Kidney (tissue), 13 donors: ENCODE measurements at regions not wholly inside any gene's neighbourhood (a gene's known extent, or its start where the extent isn't known, plus 50 kb on each side); places are given as distances from the start of the nearest gene placed in this dataset.

Source experiments
- DNase-seq, 5 donors: peaks; one replicate each; pipeline ENCODE4 v3.0.0-alpha.2; 2013 to 2020
- FAIRE-seq: peaks from 2 replicates; lab custom pipeline; 2012; peaks lifted over from hg19 to GRCh38; lab: Jason Lieb, UNC
- H3K27ac ChIP-seq, 2 donors: one replicate each; pipeline ENCODE4 v1.7.0; 2013; ENCODE audit warnings: low read depth in 2 of 2, low read length in 2 of 2, inconsistent platforms in 1 of 2
- H3K27me3 ChIP-seq: one replicate; pipeline ENCODE4 v1.7.1; 2013; ENCODE audit warnings: low read length, inconsistent platforms; ENCODE audit not compliant: control insufficient read depth, insufficient read depth
- H3K36me3 ChIP-seq, 3 donors: one replicate each; pipeline versions ENCODE4 v1.7.0 to v1.7.1; 2013; ENCODE audit warnings: low read length in 3 of 3, control low read depth in 1 of 3, inconsistent platforms in 1 of 3; ENCODE audit not compliant: insufficient read depth in 3 of 3, control insufficient read depth in 2 of 3
- H3K4me1 ChIP-seq, 3 donors: one replicate each; pipeline versions ENCODE4 v1.7.0 to v1.7.1; 2013; ENCODE audit warnings: low read length in 3 of 3, inconsistent platforms in 1 of 3, low read depth in 1 of 3; ENCODE audit not compliant: control insufficient read depth in 2 of 3, insufficient read depth in 2 of 3
- H3K4me3 ChIP-seq, 3 donors: one replicate each; pipeline versions ENCODE4 v1.7.0 to v1.8.1; 2013; ENCODE audit warnings: low read length in 3 of 3, control low read depth in 1 of 3, inconsistent platforms in 1 of 3
- H3K9ac ChIP-seq, 3 donors: one replicate each; pipeline versions ENCODE4 v1.7.0 to v1.7.1; 2013; ENCODE audit warnings: low read length in 3 of 3, control low read depth in 1 of 3, inconsistent platforms in 1 of 3
- H3K9me3 ChIP-seq, 3 donors: one replicate each; pipeline versions ENCODE4 v1.7.0 to v1.7.1; 2013; ENCODE audit warnings: low read length in 3 of 3, control low read depth in 1 of 3, inconsistent platforms in 1 of 3; ENCODE audit not compliant: control insufficient read depth in 2 of 3, insufficient read depth in 1 of 3
- CTCF ChIP-seq: IDR thresholded peaks from 3 replicates; pipeline ENCODE4 v1.5.1; 2012; ENCODE audit warnings: mild to moderate bottlenecking, moderate library complexity, borderline replicate concordance; ENCODE audit not compliant: insufficient read depth; ENCODE audit errors: extremely low read depth
- intact Hi-C: fragments of 100-400 bp; cut with DNase I; formaldehyde crosslinking; loops from one replicate; pipeline ENCODE4 v1.11.1; 2022
- donor health status: control.
- donor health status: control.
- donor health status: control.
- donor health status: control.
- donor health status: control.
- donor health status: DM: yes; HTN: yes; CAD: no.
- donor health status: Normal renal cell carcinoma (clear cell type).

GRCh38 chr13:37927561-37927960 lies 58.0 kb upstream of the TRPC4 start:
- FAIRE-seq (no peak), DNase-seq (no peak)
- no peaks in the 10 kb centered on the region for H3K36me3 ChIP-seq
- intact Hi-C loops = no loop called here
- H3K9ac ChIP-seq = no peak overlapping the region
- no peak overlapping the region for H3K4me3 ChIP-seq
- no peak for TF ChIP-seq CTCF
- no peaks in the 10 kb centered on the region for H3K4me1 ChIP-seq
- no peaks in the 10 kb centered on the region for H3K27me3 ChIP-seq
- no peaks in the 10 kb centered on the region for H3K9me3 ChIP-seq
- no peak overlapping the region for H3K27ac ChIP-seq

- intact Hi-C loops = no loop called here
- no peak for TF ChIP-seq CTCF
- H3K27ac ChIP-seq = no peak overlapping the region
- H3K9me3 ChIP-seq = no peaks in the 10 kb centered on the region
- H3K9ac ChIP-seq = no peak overlapping the region
- H3K36me3 ChIP-seq = no peaks in the 10 kb centered on the region
- no peak overlapping the region for H3K4me3 ChIP-seq
- H3K27me3 ChIP-seq = no peaks in the 10 kb centered on the region
- no peaks in the 10 kb centered on the region for H3K4me1 ChIP-seq
- FAIRE-seq (no peak), DNase-seq (peak in 1 of 5 donors; percentile 5)
These were observed 56.4 kb upstream of the TRPC4 start for GRCh38 chr13:37925878-37926473.

- H3K27me3 ChIP-seq = no peaks in the 10 kb centered on the region
- H3K36me3 ChIP-seq = no peaks in the 10 kb centered on the region
- no peaks in the 10 kb centered on the region for H3K4me1 ChIP-seq
- intact Hi-C loops = no loop called here
- H3K4me3 ChIP-seq = no peak overlapping the region
- no peak overlapping the region for H3K27ac ChIP-seq
- TF ChIP-seq CTCF = no peak
- no peak overlapping the region for H3K9ac ChIP-seq
- H3K9me3 ChIP-seq = no peaks in the 10 kb centered on the region
- no peak for DNase-seq
- no peak for FAIRE-seq
These were observed 53.7 kb upstream of the TRPC4 start for GRCh38 chr13:37923236-37923635.

GRCh38 chr13:37919329-37919880 lies 49.8 kb upstream of the TRPC4 start:
- Histone ChIP-seq H3K9ac (no peak overlapping the region), H3K9me3 (peaks cover 0 to 8% (median 0%) of the 10 kb centered on the region in 3 donors), H3K27ac (no peak overlapping the region), H3K4me1 (no peaks in the 10 kb centered on the region), H3K36me3 (no peaks in the 10 kb centered on the region), H3K4me3 (no peak overlapping the region), H3K27me3 (no peaks in the 10 kb centered on the region)
- TF ChIP-seq CTCF = no peak
- DNase-seq (no peak), FAIRE-seq (no peak)
- intact Hi-C loops = no loop called here
